ENCODE measurements at regions not wholly inside any gene's neighbourhood (a gene's known extent, or its start where the extent isn't known, plus 50 kb on each side); places are given as distances from the start of the nearest gene placed in this dataset.

DNA sequence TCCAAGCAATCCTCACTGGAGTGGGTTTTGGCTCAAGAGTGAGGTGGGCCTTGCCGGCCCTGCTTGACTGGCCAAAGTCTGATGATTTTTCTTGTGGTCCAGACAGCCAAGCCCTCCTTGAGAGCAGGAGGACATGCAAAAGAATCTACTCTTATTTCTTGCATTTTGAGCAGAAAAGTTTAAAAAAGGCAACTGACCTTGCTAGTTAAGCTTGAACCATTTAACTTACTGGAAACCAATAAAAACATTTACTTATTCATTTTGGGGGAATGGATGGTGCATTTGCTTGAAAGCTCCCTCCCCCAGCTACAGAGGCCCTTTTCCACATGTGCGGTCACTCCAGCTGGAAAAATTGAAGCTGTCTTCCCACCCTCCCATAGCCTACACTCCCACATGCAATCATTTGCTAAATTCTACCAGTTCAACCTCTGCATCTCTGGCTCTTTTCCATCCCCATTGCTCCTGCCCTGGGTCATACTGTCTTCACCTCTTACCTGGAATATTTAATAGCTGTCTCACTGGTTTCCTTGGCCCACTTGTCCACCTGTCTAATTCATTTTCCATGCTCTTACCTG is 527.9 kb downstream of the DHX35 start:
- Histone ChIP-seq H3K4me3 (no peak overlapping the region), H3K36me3 (ENCODE audit: low read depth) (no peaks in the 10 kb centered on the region), H3K4me1 (ENCODE audit: low read depth) (no peaks in the 10 kb centered on the region), H3K9me3 (no peaks in the 10 kb centered on the region)
- ATAC-seq (no peak), DNase-seq (no peak)
- TF ChIP-seq, protein P1, sequence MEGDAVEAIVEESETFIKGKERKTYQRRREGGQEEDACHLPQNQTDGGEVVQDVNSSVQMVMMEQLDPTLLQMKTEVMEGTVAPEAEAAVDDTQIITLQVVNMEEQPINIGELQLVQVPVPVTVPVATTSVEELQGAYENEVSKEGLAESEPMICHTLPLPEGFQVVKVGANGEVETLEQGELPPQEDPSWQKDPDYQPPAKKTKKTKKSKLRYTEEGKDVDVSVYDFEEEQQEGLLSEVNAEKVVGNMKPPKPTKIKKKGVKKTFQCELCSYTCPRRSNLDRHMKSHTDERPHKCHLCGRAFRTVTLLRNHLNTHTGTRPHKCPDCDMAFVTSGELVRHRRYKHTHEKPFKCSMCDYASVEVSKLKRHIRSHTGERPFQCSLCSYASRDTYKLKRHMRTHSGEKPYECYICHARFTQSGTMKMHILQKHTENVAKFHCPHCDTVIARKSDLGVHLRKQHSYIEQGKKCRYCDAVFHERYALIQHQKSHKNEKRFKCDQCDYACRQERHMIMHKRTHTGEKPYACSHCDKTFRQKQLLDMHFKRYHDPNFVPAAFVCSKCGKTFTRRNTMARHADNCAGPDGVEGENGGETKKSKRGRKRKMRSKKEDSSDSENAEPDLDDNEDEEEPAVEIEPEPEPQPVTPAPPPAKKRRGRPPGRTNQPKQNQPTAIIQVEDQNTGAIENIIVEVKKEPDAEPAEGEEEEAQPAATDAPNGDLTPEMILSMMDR (IDR thresholded peaks at IDR 0.05), result no peak
- intact Hi-C loops (cut with DNase I, micrococcal nuclease), result no loop called here

DNA sequence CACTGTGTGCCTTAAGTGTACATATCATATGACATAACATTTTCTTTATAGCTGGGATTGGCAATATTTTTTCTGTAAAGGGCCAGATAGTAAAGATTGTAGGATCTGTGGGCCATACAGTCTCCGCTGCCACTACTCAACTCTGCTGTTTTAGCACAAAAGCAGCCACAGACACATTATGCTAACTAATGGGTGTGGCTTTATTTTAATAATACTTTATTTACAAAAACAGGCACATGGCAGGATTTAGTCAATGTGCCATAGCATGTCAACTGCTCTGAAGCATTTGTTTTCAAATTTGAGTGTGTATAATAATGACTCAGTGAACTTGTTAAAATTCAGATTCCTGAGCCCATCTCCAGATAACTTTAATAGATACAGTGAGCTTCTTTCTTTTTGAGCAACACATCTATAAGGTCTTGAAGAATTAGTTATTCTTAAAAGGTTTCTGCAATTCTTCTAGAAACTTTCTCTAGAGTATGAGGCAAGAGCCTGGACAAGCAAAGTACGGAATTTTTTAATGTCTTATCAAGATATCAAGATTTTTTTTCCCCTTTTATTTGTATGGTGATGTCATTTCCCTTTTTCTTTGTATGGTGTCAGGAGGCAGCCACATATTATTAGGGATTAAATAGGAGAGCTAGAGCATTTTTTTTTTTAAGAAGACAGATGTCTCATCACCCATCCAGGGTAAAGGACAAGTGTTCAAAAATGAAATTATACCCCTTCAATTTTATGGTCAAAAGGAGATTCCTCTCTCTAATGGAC is 518.3 kb downstream of the DHX35 start:
- H3K4me1 ChIP-seq (ENCODE audit: low read depth), result no peaks in the 10 kb centered on the region
- DNase-seq (no peak), ATAC-seq (no peak)
- no peak overlapping the region for H3K4me3 ChIP-seq
- TF ChIP-seq, protein P1 (IDR thresholded peaks at IDR 0.05), result no peak
- H3K9me3 ChIP-seq, result no peaks in the 10 kb centered on the region
- intact Hi-C loops (cut with DNase I, micrococcal nuclease), result no loop called here
- no peaks in the 10 kb centered on the region for H3K36me3 ChIP-seq (ENCODE audit: low read depth)

DNA sequence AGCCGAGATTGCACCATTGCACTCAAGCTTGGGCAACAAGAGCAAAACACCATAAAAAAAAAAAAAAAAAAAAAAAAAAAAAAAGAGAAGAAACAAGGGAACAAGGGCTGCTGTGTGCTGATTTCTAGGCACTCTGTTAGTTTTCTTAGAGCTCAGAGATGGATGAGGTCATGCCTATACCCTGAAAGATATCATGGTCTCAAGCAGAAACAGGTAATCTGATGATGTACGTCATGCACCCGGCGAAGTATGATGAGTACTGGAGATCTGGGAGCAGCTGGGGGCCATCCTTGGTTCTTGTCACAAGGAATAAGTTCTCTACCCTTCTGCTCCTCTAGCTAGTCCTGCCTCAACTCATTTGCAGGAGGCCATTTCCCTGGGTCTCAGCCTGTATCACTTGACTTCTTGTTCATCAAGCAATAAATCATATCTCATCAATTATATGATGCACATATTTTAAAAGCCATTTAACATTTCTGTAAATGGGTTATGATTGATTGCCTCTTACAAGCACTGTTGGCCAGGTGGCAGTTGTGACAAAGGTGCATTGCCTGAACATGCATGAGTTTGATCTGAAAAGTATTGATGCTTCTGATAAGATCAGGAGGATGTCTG is 517.2 kb downstream of the DHX35 start:
- Histone ChIP-seq H3K9me3 (no peaks in the 10 kb centered on the region), H3K4me1 (ENCODE audit: low read depth) (no peaks in the 10 kb centered on the region), H3K36me3 (ENCODE audit: low read depth) (no peaks in the 10 kb centered on the region), H3K4me3 (no peak overlapping the region)
- no peak for ATAC-seq
- no peak for DNase-seq
- intact Hi-C loops (cut with DNase I, micrococcal nuclease), result no loop called here
- TF ChIP-seq, protein P1 (IDR thresholded peaks at IDR 0.05), result no peak

DNA sequence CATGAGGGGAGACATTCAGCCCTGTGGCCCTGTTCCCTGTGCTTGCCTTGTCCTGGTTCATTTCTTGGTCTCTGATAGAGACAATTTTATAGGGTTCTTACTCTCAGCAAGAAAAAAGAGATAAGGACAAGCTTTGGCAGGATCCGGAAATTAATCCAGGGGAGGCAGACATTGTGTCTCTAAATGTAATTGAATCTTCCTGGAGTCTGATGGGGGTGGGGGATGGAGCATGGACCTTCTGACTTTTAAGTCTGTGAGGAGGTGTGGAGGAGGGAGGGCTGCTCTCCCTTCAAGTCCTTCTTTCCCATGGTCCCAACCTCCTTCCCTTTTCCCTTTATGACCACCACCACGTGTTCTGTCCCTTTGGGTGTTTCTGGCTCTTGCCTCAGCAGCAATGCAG is 512.7 kb downstream of the DHX35 start:
- Histone ChIP-seq H3K36me3 (ENCODE audit: low read depth) (no peaks in the 10 kb centered on the region), H3K4me1 (ENCODE audit: low read depth) (no peaks in the 10 kb centered on the region), H3K4me3 (no peak overlapping the region), H3K9me3 (no peaks in the 10 kb centered on the region)
- no peak for DNase-seq
- ATAC-seq, result no peak
- TF ChIP-seq, protein P1 (IDR thresholded peaks at IDR 0.05), result no peak
- intact Hi-C loops (cut with DNase I, micrococcal nuclease), result no loop called here

DNA sequence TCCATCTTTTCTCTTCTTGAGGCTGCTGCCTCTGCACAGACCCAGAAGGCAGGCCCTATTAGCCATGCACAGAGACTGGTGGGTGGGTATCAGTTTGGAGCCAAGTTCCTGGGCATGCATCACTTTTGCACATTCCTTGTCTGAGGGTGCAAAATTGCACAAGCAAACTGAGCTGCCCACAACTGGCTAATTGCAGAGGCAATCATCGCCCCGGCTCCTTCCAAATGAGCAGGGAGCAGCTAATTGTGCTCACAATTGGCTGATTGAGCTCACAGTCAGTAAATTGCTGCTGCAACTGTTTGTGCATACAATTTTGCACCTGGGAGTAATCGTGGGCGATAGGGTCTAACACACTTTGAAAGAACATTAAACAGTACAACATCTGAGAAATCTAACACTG is 511.4 kb downstream of the DHX35 start:
- H3K4me1 ChIP-seq (ENCODE audit: low read depth), result no peaks in the 10 kb centered on the region
- DNase-seq, result no peak
- H3K36me3 ChIP-seq (ENCODE audit: low read depth), result no peaks in the 10 kb centered on the region
- H3K4me3 ChIP-seq, result no peak overlapping the region
- no peaks in the 10 kb centered on the region for H3K9me3 ChIP-seq
- no peak for ATAC-seq
- intact Hi-C loops (cut with DNase I, micrococcal nuclease), result no loop called here
- TF ChIP-seq, protein P1 (IDR thresholded peaks at IDR 0.05), result no peak
